ENCODE measurements at regions not wholly inside any gene's neighbourhood (a gene's known extent, or its start where the extent isn't known, plus 50 kb on each side); places are given as distances from the start of the nearest gene placed in this dataset.

- 68% methylated on average over 3 of the region's 3 CpGs for WGBS
- Histone ChIP-seq H3K9me3 (ENCODE audit: control insufficient read depth in 4 of 4, low read length in 3 of 4) (no peaks in the 10 kb centered on the region), H3K27ac (ENCODE audit: low read depth in 1 of 2, low read length in 2 of 2) (no peak overlapping the region), H3K4me1 (ENCODE audit: control insufficient read depth in 4 of 4, insufficient read depth in 4 of 4, low read length in 3 of 4) (no peaks in the 10 kb centered on the region), H3K4me3 (ENCODE audit: low read depth in 1 of 3, low read length in 3 of 3) (no peak overlapping the region), H3K9ac (ENCODE audit: low read depth in 1 of 2, low read length in 2 of 2) (no peak overlapping the region), H3K27me3 (ENCODE audit: control insufficient read depth in 4 of 4, insufficient read depth in 4 of 4, low read length in 3 of 4) (no peaks in the 10 kb centered on the region), H3K36me3 (ENCODE audit: control insufficient read depth in 4 of 4, insufficient read depth in 3 of 4, low read depth in 1 of 4, low read length in 3 of 4) (no peaks in the 10 kb centered on the region)
- DNase-seq (ENCODE audit: low spot score), result no peak
- no peak for TF ChIP-seq GABPA (IDR thresholded peaks at IDR 0.05 in 1 of 2, conservative IDR thresholded peaks at IDR 0.05 in 1 of 2)
- no peak for TF ChIP-seq ATF3 (IDR thresholded peaks at IDR 0.05)
- no peak for TF ChIP-seq TAF1 (conservative IDR thresholded peaks at IDR 0.05)
- TF ChIP-seq, protein P1, sequence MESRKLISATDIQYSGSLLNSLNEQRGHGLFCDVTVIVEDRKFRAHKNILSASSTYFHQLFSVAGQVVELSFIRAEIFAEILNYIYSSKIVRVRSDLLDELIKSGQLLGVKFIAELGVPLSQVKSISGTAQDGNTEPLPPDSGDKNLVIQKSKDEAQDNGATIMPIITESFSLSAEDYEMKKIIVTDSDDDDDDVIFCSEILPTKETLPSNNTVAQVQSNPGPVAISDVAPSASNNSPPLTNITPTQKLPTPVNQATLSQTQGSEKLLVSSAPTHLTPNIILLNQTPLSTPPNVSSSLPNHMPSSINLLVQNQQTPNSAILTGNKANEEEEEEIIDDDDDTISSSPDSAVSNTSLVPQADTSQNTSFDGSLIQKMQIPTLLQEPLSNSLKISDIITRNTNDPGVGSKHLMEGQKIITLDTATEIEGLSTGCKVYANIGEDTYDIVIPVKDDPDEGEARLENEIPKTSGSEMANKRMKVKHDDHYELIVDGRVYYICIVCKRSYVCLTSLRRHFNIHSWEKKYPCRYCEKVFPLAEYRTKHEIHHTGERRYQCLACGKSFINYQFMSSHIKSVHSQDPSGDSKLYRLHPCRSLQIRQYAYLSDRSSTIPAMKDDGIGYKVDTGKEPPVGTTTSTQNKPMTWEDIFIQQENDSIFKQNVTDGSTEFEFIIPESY (IDR thresholded peaks at IDR 0.05), result no peak
- no peak for TF ChIP-seq SP1 (IDR thresholded peaks at IDR 0.05)
- no peak for TF ChIP-seq HNF4G (IDR thresholded peaks at IDR 0.05)
- no peak for TF ChIP-seq EGR1 (IDR thresholded peaks at IDR 0.05; ENCODE audit: low read depth in 2 of 2)
- TF ChIP-seq HNF4A (conservative IDR thresholded peaks at IDR 0.05), result no peak
- no peak for TF ChIP-seq MAX (IDR thresholded peaks at IDR 0.05)
- TF ChIP-seq YY1 (IDR thresholded peaks at IDR 0.05), result no peak
- TF ChIP-seq RXRA (IDR thresholded peaks at IDR 0.05), result no peak
- no peak for TF ChIP-seq FOXA1 (IDR thresholded peaks at IDR 0.05)
- TF ChIP-seq, protein P2, sequence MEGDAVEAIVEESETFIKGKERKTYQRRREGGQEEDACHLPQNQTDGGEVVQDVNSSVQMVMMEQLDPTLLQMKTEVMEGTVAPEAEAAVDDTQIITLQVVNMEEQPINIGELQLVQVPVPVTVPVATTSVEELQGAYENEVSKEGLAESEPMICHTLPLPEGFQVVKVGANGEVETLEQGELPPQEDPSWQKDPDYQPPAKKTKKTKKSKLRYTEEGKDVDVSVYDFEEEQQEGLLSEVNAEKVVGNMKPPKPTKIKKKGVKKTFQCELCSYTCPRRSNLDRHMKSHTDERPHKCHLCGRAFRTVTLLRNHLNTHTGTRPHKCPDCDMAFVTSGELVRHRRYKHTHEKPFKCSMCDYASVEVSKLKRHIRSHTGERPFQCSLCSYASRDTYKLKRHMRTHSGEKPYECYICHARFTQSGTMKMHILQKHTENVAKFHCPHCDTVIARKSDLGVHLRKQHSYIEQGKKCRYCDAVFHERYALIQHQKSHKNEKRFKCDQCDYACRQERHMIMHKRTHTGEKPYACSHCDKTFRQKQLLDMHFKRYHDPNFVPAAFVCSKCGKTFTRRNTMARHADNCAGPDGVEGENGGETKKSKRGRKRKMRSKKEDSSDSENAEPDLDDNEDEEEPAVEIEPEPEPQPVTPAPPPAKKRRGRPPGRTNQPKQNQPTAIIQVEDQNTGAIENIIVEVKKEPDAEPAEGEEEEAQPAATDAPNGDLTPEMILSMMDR (IDR thresholded peaks at IDR 0.05; ENCODE audit: low read depth, low read length, missing input control), result no peak
- TF ChIP-seq JUND (IDR thresholded peaks at IDR 0.05), result no peak
- TF ChIP-seq NR2F2 (IDR thresholded peaks at IDR 0.05), result no peak
- no peak for TF ChIP-seq FOXA2 (IDR thresholded peaks at IDR 0.05)
Measured at GRCh38 chr20:12395353-12395752, 477.7 kb downstream of the BTBD3 start.

- TF ChIP-seq GABPA (IDR thresholded peaks at IDR 0.05 in 1 of 2, conservative IDR thresholded peaks at IDR 0.05 in 1 of 2), result no peak
- TF ChIP-seq RAD21 (IDR thresholded peaks at IDR 0.05), result no peak
- TF ChIP-seq EGR1 (IDR thresholded peaks at IDR 0.05; ENCODE audit: low read depth in 2 of 2), result no peak
- no peak for TF ChIP-seq JUND (IDR thresholded peaks at IDR 0.05)
- TF ChIP-seq MAX (IDR thresholded peaks at IDR 0.05), result no peak
- TF ChIP-seq FOXA2 (IDR thresholded peaks at IDR 0.05), result no peak
- no peak for TF ChIP-seq RXRA (IDR thresholded peaks at IDR 0.05)
- TF ChIP-seq, protein P1 (IDR thresholded peaks at IDR 0.05), result no peak
- TF ChIP-seq HNF4G (IDR thresholded peaks at IDR 0.05), result no peak
- TF ChIP-seq HNF4A (conservative IDR thresholded peaks at IDR 0.05), result no peak
- TF ChIP-seq YY1 (IDR thresholded peaks at IDR 0.05), result no peak
- Histone ChIP-seq H3K36me3 (ENCODE audit: control insufficient read depth in 4 of 4, insufficient read depth in 3 of 4, low read depth in 1 of 4, low read length in 3 of 4) (no peaks in the 10 kb centered on the region), H3K4me1 (ENCODE audit: control insufficient read depth in 4 of 4, insufficient read depth in 4 of 4, low read length in 3 of 4) (no peaks in the 10 kb centered on the region), H3K4me3 (ENCODE audit: low read depth in 1 of 3, low read length in 3 of 3) (no peak overlapping the region), H3K27me3 (ENCODE audit: control insufficient read depth in 4 of 4, insufficient read depth in 4 of 4, low read length in 3 of 4) (no peaks in the 10 kb centered on the region), H3K9me3 (ENCODE audit: control insufficient read depth in 4 of 4, low read length in 3 of 4) (no peaks in the 10 kb centered on the region), H3K27ac (ENCODE audit: low read depth in 1 of 2, low read length in 2 of 2) (no peak overlapping the region), H3K9ac (ENCODE audit: low read depth in 1 of 2, low read length in 2 of 2) (no peak overlapping the region)
- DNase-seq (ENCODE audit: low spot score), result no peak
- 77% methylated on average over 2 of the region's 2 CpGs for WGBS
Measured at GRCh38 chr20:12395760-12396159, 478.1 kb downstream of the BTBD3 start.
